Endothelial cell of umbilical vein (primary cell): ENCODE measurements at regions not wholly inside any gene's neighbourhood (a gene's known extent, or its start where the extent isn't known, plus 50 kb on each side); places are given as distances from the start of the nearest gene placed in this dataset.

Experiments
- BruUV-seq: library from RNA; stranded (reverse); fragments of 400-500 nt; replicated peaks from 2 replicates; lab custom pipeline; 2021; lab: Mats Ljungman, UMichigan
- CTCF ChIA-PET: fragments of 300-600, 350-600 bp; sonication (Branson Sonifier 250); formaldehyde crosslinking; loops from one replicate; lab custom pipeline; 2021; ENCODE audit warnings: antibody characterized with exemption, inconsistent platforms; lab: Charles Lee
- POLR2A ChIA-PET: fragments of 300-600, 350-600 bp; sonication (Branson Sonifier 250); formaldehyde crosslinking; loops from one replicate; lab custom pipeline; 2021; ENCODE audit warnings: antibody characterized with exemption, inconsistent platforms; lab: Charles Lee
- DNase-seq: peaks from one replicate; pipeline ENCODE4 v3.0.0-alpha.2; 2011; ENCODE audit warnings: low read depth, low spot score
- FAIRE-seq: peaks from 2 replicates; lab custom pipeline; 2011; peaks lifted over from hg19 to GRCh38; lab: Jason Lieb, UNC
- H2AFZ ChIP-seq: 2 replicates; pipeline ENCODE4 v1.6.0; 2012; ENCODE audit warnings: low read depth, low read length, control low read depth, inconsistent platforms
- H3K27ac ChIP-seq: 2 replicates; pipeline ENCODE4 v1.5.1; 2011; ENCODE audit warnings: low read depth, mild to moderate bottlenecking, control low read depth, low read length, moderate library complexity; ENCODE audit not compliant: insufficient read depth
- H3K27me3 ChIP-seq, 2 experiments: 2 replicates each; pipeline versions ENCODE4 v1.6.0 to v1.6.1; 2011; ENCODE audit warnings: low read length in 2 of 2, mixed read lengths in 1 of 2; ENCODE audit not compliant: control insufficient read depth in 2 of 2, insufficient read depth in 2 of 2
- H3K36me3 ChIP-seq, 2 experiments: 2 replicates in 1 of 2; 3 replicates in 1 of 2; pipeline ENCODE4 v1.5.1; 2011; ENCODE audit warnings: low read length in 2 of 2, mild to moderate bottlenecking in 1 of 2, moderate library complexity in 1 of 2; ENCODE audit not compliant: control insufficient read depth in 2 of 2, insufficient read depth in 2 of 2; ENCODE audit errors: extremely low read depth in 1 of 2
- H3K4me1 ChIP-seq: 3 replicates; pipeline ENCODE4 v1.5.1; 2011; ENCODE audit warnings: mild to moderate bottlenecking, low read length; ENCODE audit not compliant: control insufficient read depth, insufficient read depth; ENCODE audit errors: extremely low read depth
- H3K4me2 ChIP-seq: 2 replicates; pipeline ENCODE4 v1.6.1; 2011; ENCODE audit warnings: low read length, control low read depth, mixed read lengths; ENCODE audit not compliant: insufficient read depth
- H3K4me3 ChIP-seq, 3 experiments: fragments of 200-600 bp in 1 of 3; sonication (generic), shearing (Covaris generic) in 1 of 3; replicated peaks in 1 of 3; 2 replicates each; pipeline ENCODE4 v1.5.1; 2011 to 2016; ENCODE audit warnings: control low read depth in 3 of 3, low read length in 3 of 3, mild to moderate bottlenecking in 2 of 3, inconsistent platforms in 1 of 3, low read depth in 1 of 3, moderate library complexity in 1 of 3; ENCODE audit not compliant: insufficient read depth in 1 of 3
- H3K79me2 ChIP-seq: 2 replicates; pipeline ENCODE4 v1.6.0; 2012; ENCODE audit warnings: low read length, inconsistent platforms; ENCODE audit not compliant: control insufficient read depth, insufficient read depth
- H3K9ac ChIP-seq: replicated peaks from 2 replicates; pipeline ENCODE3; 2011; ENCODE audit warnings: low read length, control low read depth; ENCODE audit not compliant: insufficient read depth; ENCODE audit errors: extremely low read depth
- H3K9me1 ChIP-seq: replicated peaks from 3 replicates; pipeline ENCODE4 v1.6.0; 2011; ENCODE audit warnings: mild to moderate bottlenecking, low read length; ENCODE audit not compliant: control insufficient read depth, insufficient read depth; ENCODE audit errors: extremely low read depth
- H3K9me3 ChIP-seq: replicated peaks from 2 replicates; pipeline ENCODE4 v1.5.1; 2012; ENCODE audit warnings: low read length, inconsistent platforms; ENCODE audit not compliant: control insufficient read depth, insufficient read depth
- H4K20me1 ChIP-seq: replicated peaks from 2 replicates; pipeline ENCODE3; 2011; ENCODE audit warnings: mild to moderate bottlenecking, low read length; ENCODE audit not compliant: control insufficient read depth, insufficient read depth; ENCODE audit errors: extremely low read depth
- FOS ChIP-seq: IDR thresholded peaks from 2 replicates; pipeline ENCODE4 v1.6.1; 2011; ENCODE audit warnings: mild to moderate bottlenecking, low read length, moderate library complexity, borderline replicate concordance; ENCODE audit not compliant: insufficient read depth
- GATA2 ChIP-seq: IDR thresholded peaks from 2 replicates; pipeline ENCODE4 v1.7.0; 2011; ENCODE audit warnings: low read depth, mild to moderate bottlenecking, moderate library complexity, mixed read lengths, low read length; ENCODE audit not compliant: insufficient read length, insufficient read depth
- JUN ChIP-seq: IDR thresholded peaks from 2 replicates; pipeline ENCODE4 v1.6.1; 2011; ENCODE audit warnings: borderline replicate concordance, low read depth; ENCODE audit not compliant: insufficient read length, insufficient read depth
- MYC ChIP-seq: IDR thresholded peaks from one replicate; pipeline ENCODE4 v1.6.1; 2011; ENCODE audit warnings: mild to moderate bottlenecking, low read depth, low read length
- POLR2A ChIP-seq: IDR thresholded peaks from 2 replicates; pipeline ENCODE4 v1.6.1; 2012; ENCODE audit warnings: low read depth, mild to moderate bottlenecking, control low read depth, low read length
- POLR2AphosphoS5 ChIP-seq: IDR thresholded peaks from 2 replicates; pipeline ENCODE4 v1.6.1; 2012; ENCODE audit warnings: low read depth, mild to moderate bottlenecking, control low read depth, low read length, moderate library complexity; ENCODE audit not compliant: insufficient read depth
- dilution Hi-C: fragments of 300-500 bp; cut with MboI; formaldehyde crosslinking; loops from one replicate; pipeline ENCODE4 v1.15.0; 2019; ENCODE audit warnings: low sequenced_read_pairs; ENCODE audit not compliant: extremely low pct_ligation_motif_present
- intact Hi-C: fragments of 100-400 bp; cut with micrococcal nuclease; formaldehyde crosslinking; loops from one replicate; pipeline ENCODE4 v1.10.0; 2022
- TF ChIP-seq, protein P1 (sequence below): IDR thresholded peaks from 2 replicates; pipeline ENCODE4 v1.6.1; 2011; ENCODE audit not compliant: insufficient read depth, insufficient read length

DNA sequence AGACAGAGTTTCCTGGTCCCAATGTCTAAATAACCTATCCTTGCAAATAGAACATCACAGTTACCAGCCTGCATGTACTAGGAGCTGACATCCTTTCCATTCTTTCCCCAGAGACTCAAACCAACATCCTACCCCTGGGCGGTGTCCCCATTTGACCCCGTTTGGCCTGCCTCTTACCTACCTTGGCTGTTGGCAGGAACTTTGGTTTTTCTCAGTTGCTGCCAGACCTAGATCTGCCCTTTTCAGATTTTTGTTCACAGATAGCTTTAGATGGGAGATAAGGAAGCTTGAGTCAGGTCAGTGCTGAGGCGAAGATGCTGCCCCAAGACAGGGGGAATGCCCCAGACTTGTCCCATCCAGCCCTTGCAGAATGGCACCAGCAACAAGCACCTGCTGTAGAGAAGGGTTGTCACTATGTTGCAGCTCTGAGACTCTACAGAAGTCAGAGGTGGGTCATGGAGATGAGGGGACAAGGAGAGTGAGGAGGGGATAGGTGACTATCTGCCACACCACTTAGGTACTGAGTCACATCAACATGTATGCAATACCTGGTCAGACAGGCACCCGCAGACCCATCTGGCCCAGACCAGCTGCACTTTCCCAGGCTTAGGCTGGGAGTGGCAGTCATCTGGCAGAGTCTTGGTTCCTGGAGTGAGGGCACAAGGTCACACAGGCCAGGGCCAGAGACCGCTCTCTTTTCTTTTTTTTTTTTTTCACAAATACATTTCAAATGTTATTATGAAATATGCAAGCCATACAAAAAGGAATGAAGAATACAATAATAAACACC, 61.5 kb upstream of the POU2AF1 start:
- intact Hi-C loops, result loop anchor here (10.0 kb wide), 1 partner anchor 976 kb away; no protein-coding TSS in a partner anchor
- Histone ChIP-seq H3K27me3 (peaks cover 0 to 2% of the 10 kb centered on the region in 2 experiments), H3K4me2 (no peak overlapping the region), H3K27ac (no peak overlapping the region), H3K9me1 (no peaks in the 10 kb centered on the region), H4K20me1 (no peaks in the 10 kb centered on the region), H3K36me3 (no peaks in the 10 kb centered on the region), H3K9me3 (no peaks in the 10 kb centered on the region), H3K9ac (no peak overlapping the region), H3K4me3 (no peak overlapping the region), H3K79me2 (no peaks in the 10 kb centered on the region), H2AFZ (no peak overlapping the region), H3K4me1 (no peaks in the 10 kb centered on the region)
- TF ChIP-seq JUN, result no peak
- TF ChIP-seq, protein P1, sequence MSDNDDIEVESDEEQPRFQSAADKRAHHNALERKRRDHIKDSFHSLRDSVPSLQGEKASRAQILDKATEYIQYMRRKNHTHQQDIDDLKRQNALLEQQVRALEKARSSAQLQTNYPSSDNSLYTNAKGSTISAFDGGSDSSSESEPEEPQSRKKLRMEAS, result no peak
- BruUV-seq, result no TSS peak
- CTCF ChIA-PET, result interaction anchor here (0.9 to 1.6 kb wide), 2 partner anchors 11 to 21 kb away, joined by 3 to 4 read pairs; no protein-coding TSS in a partner anchor
- POLR2A ChIA-PET, result no interaction called here
- FAIRE-seq (no peak), DNase-seq (no peak)
- dilution Hi-C loops, result no loop called here

DNA sequence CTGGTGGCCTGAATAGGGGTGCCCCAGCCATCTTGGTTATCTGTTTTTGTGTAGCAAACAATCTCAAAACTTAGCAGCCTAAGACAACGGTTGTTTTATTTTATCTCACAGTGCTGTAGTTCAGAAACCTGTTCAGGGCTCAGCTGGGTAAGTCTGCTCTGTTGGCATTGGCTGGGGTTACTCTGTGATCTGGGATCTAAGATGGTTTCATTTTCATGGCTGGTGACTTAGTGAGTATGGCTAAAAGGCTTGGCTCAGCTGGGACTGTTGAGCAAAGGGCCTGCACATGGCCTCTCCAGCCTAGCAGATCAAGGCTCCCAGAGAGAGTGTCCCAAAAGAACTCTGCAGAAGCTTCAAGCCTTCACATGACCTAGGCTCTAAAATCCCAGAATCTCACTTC, 60.8 kb upstream of the POU2AF1 start:
- CTCF ChIA-PET, result interaction anchor here (0.9 to 1.7 kb wide), 2 partner anchors 11 to 21 kb away, joined by 3 to 13 read pairs; no protein-coding TSS in a partner anchor
- dilution Hi-C loops, result no loop called here
- H3K27ac ChIP-seq, result no peak overlapping the region
- BruUV-seq, result no TSS peak
- peaks cover 0 to 2% of the 10 kb centered on the region in 2 experiments for H3K27me3 ChIP-seq
- TF ChIP-seq POLR2A (no peak), POLR2AphosphoS5 (no peak), FOS (no peak), JUN (no peak), MYC (no peak), GATA2 (no peak)
- H4K20me1 ChIP-seq, result no peaks in the 10 kb centered on the region
- H3K9me1 ChIP-seq, result no peaks in the 10 kb centered on the region
- no peaks in the 10 kb centered on the region for H3K36me3 ChIP-seq
- H3K4me1 ChIP-seq, result no peaks in the 10 kb centered on the region
- H2AFZ ChIP-seq, result no peak overlapping the region
- no peak for DNase-seq
- H3K79me2 ChIP-seq, result no peaks in the 10 kb centered on the region
- intact Hi-C loops, result loop anchor here (10.0 kb wide), 1 partner anchor 975 kb away; no protein-coding TSS in a partner anchor
- no peaks in the 10 kb centered on the region for H3K9me3 ChIP-seq
- FAIRE-seq, result no peak
- POLR2A ChIA-PET, result no interaction called here
- no peak overlapping the region for H3K4me3 ChIP-seq
- no peak overlapping the region for H3K4me2 ChIP-seq
- no peak overlapping the region for H3K9ac ChIP-seq
